ENCODE measurements at regions not wholly inside any gene's neighbourhood (a gene's known extent, or its start where the extent isn't known, plus 50 kb on each side); places are given as distances from the start of the nearest gene placed in this dataset.

- DNase-seq = no peak
Observed at GRCh38 chr2:155235710-155236109, 537.2 kb downstream of the KCNJ3 start.

- no peak for DNase-seq
Observed at GRCh38 chr2:155223781-155224406, 525.4 kb downstream of the KCNJ3 start.

GRCh38 chr2:155218945-155219344, 520.5 kb downstream of the KCNJ3 start:
- no peak for DNase-seq

DNA sequence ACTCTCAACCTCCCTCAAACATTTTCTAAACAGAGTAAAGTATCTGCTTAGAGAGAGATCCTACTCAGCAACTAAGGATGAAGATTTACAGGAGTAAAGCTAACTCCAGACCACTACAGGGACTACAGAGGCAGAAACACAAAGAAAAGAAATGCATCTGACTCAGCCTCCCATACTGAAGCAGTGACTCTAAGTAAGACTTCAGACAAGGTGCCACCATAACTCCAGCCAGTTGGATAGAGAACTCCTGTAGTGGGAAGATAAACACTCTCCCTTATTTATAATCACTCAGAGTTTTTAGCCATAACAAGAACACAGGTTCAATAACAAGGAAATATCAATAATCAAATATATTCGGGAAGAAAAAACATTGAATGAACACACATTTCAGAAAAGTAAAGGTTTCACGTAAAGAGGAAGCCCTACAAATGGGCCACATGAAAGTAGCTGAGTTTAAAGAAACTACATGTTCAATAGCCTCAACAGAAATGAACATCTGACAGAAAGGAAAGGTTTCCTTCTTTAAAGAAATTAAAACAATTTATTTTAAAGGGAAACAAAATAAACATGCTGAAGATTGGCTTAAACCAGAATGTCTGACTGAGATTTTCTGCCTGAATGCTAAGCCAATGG, 519.9 kb downstream of the KCNJ3 start:
- no peak for DNase-seq

GRCh38 chr2:155215037-155215707, 516.7 kb downstream of the KCNJ3 start:
- DNase-seq = no peak

DNA sequence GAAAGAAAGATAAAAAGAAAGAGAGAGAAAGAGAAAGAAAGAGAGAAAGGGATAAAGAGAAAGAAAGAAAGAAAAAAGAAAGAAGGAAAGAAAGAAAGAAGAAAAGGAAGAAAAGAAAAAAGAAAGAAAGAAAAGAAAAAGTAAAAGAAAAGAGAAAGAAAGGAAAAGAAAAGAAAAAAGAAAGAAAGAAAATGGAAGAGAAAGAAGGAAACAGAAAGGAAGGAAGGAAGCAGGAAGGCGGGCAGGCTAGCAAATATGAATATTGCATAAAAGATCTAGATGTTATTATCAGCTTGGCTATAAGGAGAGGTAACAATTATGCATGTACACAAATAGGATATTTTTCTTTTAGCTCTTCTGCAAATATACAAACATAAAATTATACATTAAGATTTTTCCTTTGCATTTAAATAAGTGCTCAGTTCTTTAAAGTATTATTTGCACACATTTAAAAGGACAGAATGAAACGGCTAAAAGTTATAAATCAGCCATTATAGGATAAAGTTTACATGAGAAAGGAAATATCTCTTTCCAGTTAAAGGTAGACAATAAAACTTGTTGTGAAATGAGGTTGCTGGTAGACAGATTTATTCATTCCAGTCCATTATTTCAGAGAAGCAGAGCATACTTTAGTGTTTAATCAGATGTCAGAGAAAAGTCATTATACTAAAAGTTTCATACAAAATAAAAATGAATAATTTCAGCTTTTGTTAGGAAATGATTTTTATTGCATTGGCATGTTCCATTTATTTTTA, 511.4 kb downstream of the KCNJ3 start:
- no peak for DNase-seq

GRCh38 chr2:155203178-155203577, 504.7 kb downstream of the KCNJ3 start:
- no peak for DNase-seq

DNA sequence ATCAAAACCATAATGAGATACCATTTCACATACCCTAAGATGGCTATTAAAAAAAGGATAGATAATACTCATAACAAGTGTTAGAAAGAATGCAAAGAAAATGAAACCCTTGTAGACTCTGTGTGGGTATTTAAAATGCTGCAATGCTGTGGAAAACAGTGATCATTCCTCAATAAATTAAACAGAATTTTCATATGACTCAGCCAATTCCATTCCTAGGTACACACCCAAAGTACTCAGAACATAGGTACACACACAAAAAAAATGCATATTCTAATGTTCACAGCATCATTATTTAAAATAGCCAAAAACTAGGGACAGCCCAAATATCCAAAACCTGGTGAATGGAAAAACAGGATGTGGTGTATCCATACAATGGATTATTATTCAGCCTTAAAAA, 502.3 kb downstream of the KCNJ3 start:
- no peak for DNase-seq

DNA sequence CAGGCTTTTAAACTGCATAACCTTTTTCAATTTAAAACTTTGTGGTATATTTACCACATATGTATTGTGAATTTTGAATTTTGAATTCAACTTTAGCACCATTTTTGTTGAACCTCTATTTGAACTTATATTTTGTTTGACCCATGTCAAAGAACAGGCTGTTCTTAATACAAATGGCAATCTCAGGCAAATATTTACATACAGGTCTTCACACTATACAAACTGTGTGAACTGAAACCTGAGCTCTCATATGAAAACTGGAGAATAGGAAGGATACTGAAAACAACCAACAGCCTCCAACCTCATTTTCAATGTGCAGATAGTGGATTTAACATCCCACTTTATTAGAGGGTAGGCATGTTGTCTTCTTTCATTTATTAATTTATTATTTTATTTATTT, 491.8 kb downstream of the KCNJ3 start:
- no peak for DNase-seq

DNA sequence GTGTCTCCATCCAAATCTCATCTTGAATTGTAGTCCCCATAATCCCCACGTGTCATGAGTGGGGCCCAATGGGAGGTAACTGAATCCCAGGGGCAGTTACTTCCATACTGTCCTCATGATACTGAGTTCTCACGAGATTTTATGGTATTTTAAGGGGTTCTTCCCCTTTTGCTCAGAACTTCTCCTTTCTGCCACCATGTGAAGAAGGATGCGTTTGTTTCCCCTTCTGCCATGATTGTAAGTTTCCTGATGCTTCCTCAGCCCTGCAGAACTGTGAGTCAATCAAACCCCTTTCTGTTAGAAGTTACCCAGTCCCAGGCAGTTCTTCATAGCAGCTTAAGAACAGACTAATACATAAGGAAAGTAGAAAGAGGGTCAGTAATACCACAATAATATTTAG, 480.4 kb downstream of the KCNJ3 start:
- no peak for DNase-seq

GRCh38 chr2:155176345-155176744, 477.9 kb downstream of the KCNJ3 start:
- DNase-seq = no peak

DNA sequence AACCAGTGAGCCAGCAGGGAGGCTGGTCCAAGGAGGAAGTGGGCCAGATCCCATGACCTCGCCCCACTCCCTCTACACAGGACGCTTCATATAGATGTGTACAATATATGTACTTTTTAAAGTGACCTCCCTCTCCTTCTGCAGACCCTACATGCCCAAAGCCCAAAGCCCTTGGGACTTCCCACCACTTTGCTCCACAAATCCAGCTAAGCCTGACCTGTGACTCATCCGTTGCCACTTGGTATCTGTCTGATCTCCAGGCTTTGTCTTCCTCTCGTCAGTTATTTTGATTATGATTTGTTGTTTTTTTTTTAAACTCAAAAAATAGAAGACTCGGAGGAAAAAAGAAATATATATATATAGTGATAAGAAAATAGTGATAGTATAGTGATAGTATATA, 470.8 kb downstream of the KCNJ3 start:
- no peak for DNase-seq

GRCh38 chr2:155162494-155162893, 464.0 kb downstream of the KCNJ3 start:
- DNase-seq = no peak

DNA sequence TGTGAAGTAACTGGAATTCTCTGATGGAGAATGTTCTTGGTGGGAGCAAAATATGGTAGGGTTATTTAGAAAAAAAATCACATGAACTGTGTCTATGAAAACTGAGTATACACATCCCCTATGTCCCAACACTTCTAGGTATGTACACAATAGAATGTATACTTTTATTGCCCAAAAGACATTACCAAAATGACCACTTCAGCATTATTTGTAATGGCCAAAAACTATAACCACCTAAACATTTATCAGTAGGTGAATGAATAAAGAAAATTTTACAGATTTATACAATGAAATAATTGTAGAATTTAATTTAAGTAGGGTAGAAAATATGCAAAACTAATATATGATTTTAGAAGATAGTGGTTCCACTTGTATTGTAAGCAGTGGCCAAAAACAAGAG, 462.8 kb downstream of the KCNJ3 start:
- DNase-seq = no peak

- no peak for DNase-seq
Observed at GRCh38 chr2:155157711-155158110, 459.2 kb downstream of the KCNJ3 start.

GRCh38 chr2:155157065-155157464, 458.6 kb downstream of the KCNJ3 start:
- no peak for DNase-seq

- DNase-seq = no peak
Observed at GRCh38 chr2:155151945-155152344, 453.4 kb downstream of the KCNJ3 start.

- no peak for DNase-seq
Observed at GRCh38 chr2:155151472-155151871, 453.0 kb downstream of the KCNJ3 start.

- DNase-seq = no peak
Observed at GRCh38 chr2:155145758-155146229, 447.3 kb downstream of the KCNJ3 start.

DNA sequence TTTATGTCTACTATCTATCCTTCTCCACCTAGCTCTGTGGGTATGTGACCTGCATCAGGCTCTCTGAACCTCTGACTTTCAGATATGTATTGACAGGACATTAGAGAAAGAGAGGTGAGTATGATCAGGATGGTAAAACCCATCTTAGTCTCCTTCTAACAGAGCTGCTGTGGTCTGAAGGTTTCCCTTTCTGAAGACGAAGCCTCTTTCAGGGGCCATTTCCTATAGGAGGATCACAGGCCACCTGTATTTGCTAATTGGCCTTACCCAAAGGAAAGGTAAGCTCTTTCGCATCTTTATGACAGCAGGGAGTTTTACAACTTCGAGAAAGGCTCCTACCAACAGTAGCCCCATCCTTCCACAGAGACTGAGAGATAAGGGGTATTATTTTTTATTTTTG, 442.9 kb downstream of the KCNJ3 start:
- DNase-seq = no peak

- no peak for DNase-seq
Observed at GRCh38 chr2:155125585-155126230, 427.2 kb downstream of the KCNJ3 start.

GRCh38 chr2:155115846-155116245, 417.4 kb downstream of the KCNJ3 start:
- DNase-seq = no peak

- no peak for DNase-seq
Observed at GRCh38 chr2:155111070-155111469, 412.6 kb downstream of the KCNJ3 start.

Measured in activated naive CD4-positive, alpha-beta T cell treated with anti-CD3 and anti-CD28 coated beads, Interleukin-2, amount 50 U/mL, for 16 hours (primary cell).